ENCODE measurements at regions not wholly inside any gene's neighbourhood (a gene's known extent, or its start where the extent isn't known, plus 50 kb on each side); places are given as distances from the start of the nearest gene placed in this dataset.

DNA sequence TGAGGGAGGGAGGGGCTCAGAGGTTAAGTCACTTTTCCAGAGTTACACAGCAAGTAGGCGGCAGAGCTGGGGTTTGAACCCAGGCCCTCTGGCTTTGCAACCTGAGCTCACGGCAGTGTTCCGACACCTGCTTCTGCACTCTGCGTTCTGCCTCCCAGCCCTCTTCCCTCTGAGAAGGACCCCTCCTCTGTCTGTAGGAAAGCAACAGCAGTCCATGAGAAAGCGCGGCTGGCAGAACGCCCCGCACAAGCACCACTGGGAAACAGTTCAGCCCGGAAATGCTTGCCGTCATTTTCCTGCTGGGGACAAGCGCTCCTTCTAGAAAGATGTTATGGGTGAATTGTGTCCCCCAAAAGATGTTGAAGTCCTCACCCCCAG, 241.1 kb downstream of the NPHP4 start:
- ChIA-PET CTCF (interaction anchor here (1.2 to 2.1 kb wide), 3 partner anchors 13 to 224 kb away, joined by 4 to 12 read pairs (median 8); no protein-coding TSS in a partner anchor), POLR2A (no interaction called here)
- no peak overlapping the region for H3K4me3 Mint-ChIP-seq
- no peaks in the 10 kb centered on the region; the same call in 1 of the 2 replicates for H3K27me3 Mint-ChIP-seq (ENCODE audit: low read depth)
- no peaks in the 10 kb centered on the region for H3K36me3 Mint-ChIP-seq
- ATAC-seq (no peak), DNase-seq (ENCODE audit: low spot score) (no peak)
- TF ChIP-seq, protein P1, sequence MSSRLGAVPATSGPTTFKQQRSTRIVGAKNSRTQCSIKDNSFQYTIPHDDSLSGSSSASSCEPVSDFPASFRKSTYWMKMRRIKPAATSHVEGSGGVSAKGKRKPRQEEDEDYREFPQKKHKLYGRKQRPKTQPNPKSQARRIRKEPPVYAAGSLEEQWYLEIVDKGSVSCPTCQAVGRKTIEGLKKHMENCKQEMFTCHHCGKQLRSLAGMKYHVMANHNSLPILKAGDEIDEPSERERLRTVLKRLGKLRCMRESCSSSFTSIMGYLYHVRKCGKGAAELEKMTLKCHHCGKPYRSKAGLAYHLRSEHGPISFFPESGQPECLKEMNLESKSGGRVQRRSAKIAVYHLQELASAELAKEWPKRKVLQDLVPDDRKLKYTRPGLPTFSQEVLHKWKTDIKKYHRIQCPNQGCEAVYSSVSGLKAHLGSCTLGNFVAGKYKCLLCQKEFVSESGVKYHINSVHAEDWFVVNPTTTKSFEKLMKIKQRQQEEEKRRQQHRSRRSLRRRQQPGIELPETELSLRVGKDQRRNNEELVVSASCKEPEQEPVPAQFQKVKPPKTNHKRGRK (CRISPR knock-in tag; IDR thresholded peaks at IDR 0.05; ENCODE audit: borderline replicate concordance) = no peak
- TF ChIP-seq HMGA2 (CRISPR knock-in tag; IDR thresholded peaks at IDR 0.05) (no peak), SMAD4 (CRISPR knock-in tag; IDR thresholded peaks at IDR 0.05) (no peak), GRHL2 (CRISPR knock-in tag; IDR thresholded peaks at IDR 0.05; ENCODE audit: insufficient replicate concordance, severe bottlenecking) (no peak), NR1H2 (CRISPR knock-in tag; IDR thresholded peaks at IDR 0.05) (no peak), PRRX2 (CRISPR knock-in tag; IDR thresholded peaks at IDR 0.05) (no peak), RELA (CRISPR knock-in tag; IDR thresholded peaks at IDR 0.05; ENCODE audit: borderline replicate concordance) (no peak), FOXP1 (CRISPR knock-in tag; IDR thresholded peaks at IDR 0.05; ENCODE audit: borderline replicate concordance) (no peak)
- TF ChIP-seq, protein P2, sequence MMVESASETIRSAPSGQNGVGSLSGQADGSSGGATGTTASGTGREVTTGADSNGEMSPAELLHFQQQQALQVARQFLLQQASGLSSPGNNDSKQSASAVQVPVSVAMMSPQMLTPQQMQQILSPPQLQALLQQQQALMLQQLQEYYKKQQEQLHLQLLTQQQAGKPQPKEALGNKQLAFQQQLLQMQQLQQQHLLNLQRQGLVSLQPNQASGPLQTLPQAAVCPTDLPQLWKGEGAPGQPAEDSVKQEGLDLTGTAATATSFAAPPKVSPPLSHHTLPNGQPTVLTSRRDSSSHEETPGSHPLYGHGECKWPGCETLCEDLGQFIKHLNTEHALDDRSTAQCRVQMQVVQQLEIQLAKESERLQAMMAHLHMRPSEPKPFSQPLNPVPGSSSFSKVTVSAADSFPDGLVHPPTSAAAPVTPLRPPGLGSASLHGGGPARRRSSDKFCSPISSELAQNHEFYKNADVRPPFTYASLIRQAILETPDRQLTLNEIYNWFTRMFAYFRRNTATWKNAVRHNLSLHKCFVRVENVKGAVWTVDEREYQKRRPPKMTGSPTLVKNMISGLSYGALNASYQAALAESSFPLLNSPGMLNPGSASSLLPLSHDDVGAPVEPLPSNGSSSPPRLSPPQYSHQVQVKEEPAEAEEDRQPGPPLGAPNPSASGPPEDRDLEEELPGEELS (CRISPR knock-in tag; IDR thresholded peaks at IDR 0.05) = no peak
- TF ChIP-seq, protein P3, sequence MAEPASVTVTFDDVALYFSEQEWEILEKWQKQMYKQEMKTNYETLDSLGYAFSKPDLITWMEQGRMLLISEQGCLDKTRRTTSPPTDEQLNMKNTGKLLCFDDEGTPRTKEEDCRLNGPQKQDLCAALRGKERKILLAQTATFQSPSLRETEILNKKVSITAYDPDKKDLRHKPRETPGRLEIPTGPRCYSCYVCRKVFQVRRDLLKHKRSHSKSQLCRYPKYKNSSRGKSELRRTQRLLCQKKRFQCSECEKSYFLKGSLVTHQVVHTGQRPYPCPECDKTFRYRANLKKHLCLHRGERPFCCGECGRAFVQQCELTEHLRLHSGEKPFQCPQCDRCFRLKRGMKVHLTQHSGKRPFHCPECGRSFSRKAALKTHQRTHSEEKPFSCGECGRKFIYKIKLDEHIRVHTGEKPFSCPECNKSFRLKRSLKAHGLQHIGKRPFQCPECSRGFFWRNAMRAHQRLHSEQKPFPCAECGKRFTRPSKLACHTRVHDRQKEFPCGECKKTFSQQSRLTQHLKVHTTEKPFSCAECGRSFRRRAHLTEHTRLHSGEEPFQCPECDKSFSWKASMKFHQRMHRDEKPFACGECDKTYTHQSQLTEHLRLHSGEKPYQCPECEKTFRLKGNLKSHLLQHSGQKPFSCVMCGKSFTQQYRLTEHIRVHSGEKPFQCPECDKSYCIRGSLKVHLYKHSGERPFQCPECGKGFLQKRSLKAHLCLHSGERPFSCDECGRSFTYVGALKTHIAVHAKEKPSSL (CRISPR knock-in tag; conservative IDR thresholded peaks at IDR 0.05) = no peak
- TF ChIP-seq, protein P4, sequence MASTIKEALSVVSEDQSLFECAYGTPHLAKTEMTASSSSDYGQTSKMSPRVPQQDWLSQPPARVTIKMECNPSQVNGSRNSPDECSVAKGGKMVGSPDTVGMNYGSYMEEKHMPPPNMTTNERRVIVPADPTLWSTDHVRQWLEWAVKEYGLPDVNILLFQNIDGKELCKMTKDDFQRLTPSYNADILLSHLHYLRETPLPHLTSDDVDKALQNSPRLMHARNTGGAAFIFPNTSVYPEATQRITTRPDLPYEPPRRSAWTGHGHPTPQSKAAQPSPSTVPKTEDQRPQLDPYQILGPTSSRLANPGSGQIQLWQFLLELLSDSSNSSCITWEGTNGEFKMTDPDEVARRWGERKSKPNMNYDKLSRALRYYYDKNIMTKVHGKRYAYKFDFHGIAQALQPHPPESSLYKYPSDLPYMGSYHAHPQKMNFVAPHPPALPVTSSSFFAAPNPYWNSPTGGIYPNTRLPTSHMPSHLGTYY (CRISPR knock-in tag; IDR thresholded peaks at IDR 0.05) = no peak
- TF ChIP-seq, protein P5, sequence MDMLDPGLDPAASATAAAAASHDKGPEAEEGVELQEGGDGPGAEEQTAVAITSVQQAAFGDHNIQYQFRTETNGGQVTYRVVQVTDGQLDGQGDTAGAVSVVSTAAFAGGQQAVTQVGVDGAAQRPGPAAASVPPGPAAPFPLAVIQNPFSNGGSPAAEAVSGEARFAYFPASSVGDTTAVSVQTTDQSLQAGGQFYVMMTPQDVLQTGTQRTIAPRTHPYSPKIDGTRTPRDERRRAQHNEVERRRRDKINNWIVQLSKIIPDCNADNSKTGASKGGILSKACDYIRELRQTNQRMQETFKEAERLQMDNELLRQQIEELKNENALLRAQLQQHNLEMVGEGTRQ (CRISPR knock-in tag; IDR thresholded peaks at IDR 0.05) = no peak
- TF ChIP-seq, protein P6, sequence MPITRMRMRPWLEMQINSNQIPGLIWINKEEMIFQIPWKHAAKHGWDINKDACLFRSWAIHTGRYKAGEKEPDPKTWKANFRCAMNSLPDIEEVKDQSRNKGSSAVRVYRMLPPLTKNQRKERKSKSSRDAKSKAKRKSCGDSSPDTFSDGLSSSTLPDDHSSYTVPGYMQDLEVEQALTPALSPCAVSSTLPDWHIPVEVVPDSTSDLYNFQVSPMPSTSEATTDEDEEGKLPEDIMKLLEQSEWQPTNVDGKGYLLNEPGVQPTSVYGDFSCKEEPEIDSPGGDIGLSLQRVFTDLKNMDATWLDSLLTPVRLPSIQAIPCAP (CRISPR knock-in tag; IDR thresholded peaks at IDR 0.05) = no peak
- peaks cover 50% of the 10 kb centered on the region for H3K4me1 Mint-ChIP-seq
- H3K9me3 Mint-ChIP-seq = no peaks in the 10 kb centered on the region
- no peak overlapping the region for H3K27ac Mint-ChIP-seq

DNA sequence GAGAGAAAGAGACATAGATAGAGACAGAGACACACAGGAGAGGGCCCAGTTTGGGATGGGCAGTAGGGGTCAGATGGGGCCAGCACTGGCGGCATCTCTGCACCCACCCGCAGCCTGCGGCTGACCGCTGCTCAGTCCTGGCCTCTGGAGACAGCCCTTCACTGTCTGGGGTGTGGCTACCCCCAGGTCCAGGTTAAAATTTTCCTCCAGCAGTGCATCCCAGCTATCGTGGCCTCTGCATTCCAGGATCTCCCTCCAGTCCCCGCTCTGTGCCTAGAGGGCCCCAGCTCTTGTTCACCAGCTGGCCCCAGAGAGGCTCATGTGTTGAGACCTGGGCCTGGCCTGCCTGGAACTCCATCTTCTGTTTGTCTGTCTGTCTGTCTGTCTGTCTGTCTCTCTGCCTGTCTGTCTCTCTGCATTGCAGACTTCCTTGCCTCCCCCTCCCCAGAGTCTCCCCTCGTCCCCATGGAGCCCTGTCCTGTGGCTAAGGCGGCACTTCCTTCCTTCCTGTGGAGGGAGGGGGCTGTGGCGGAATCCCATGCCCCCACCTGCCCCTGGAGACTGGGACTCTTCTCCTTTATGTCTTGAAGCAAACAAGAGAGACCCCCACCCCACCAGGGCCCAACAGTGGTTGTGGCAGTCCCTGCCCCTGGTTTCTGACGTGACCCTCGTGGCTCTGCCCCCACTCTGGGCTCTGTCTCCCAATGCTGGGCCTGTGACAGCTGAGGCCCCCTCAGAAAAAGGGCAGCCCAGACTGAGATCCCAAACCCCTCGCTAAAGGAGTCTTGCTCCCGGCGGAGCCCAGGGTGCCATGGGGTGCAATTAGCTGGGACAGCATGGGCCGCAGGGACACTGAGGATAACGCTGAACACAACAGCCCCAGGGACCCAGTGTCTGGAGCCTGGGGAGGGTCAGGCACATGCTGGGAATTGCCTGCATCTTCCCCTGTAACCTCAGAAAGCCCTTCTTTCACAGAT, 241.8 kb downstream of the NPHP4 start:
- TF ChIP-seq FOXJ3 (CRISPR knock-in tag; IDR thresholded peaks at IDR 0.05; ENCODE audit: borderline replicate concordance) = no peak
- no peak for TF ChIP-seq TP53 (CRISPR knock-in tag; IDR thresholded peaks at IDR 0.05)
- no peak for TF ChIP-seq ZNF671 (CRISPR knock-in tag; IDR thresholded peaks at IDR 0.05)
- TF ChIP-seq, protein P4 (CRISPR knock-in tag; IDR thresholded peaks at IDR 0.05) = no peak
- TF ChIP-seq TEAD1 (CRISPR knock-in tag; IDR thresholded peaks at IDR 0.05) = no peak
- TF ChIP-seq NFE2L1 (CRISPR knock-in tag; IDR thresholded peaks at IDR 0.05) = no peak
- no peak for TF ChIP-seq NR2C2 (CRISPR knock-in tag; IDR thresholded peaks at IDR 0.05)
- TF ChIP-seq, protein P7, sequence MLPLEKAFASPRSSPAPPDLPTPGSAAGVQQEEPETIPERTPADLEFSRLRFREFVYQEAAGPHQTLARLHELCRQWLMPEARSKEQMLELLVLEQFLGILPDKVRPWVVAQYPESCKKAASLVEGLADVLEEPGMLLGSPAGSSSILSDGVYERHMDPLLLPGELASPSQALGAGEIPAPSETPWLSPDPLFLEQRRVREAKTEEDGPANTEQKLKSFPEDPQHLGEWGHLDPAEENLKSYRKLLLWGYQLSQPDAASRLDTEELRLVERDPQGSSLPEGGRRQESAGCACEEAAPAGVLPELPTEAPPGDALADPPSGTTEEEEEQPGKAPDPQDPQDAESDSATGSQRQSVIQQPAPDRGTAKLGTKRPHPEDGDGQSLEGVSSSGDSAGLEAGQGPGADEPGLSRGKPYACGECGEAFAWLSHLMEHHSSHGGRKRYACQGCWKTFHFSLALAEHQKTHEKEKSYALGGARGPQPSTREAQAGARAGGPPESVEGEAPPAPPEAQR (CRISPR knock-in tag; IDR thresholded peaks at IDR 0.05) = no peak
- TF ChIP-seq SMAD3 (CRISPR knock-in tag; IDR thresholded peaks at IDR 0.05; ENCODE audit: borderline replicate concordance) = no peak
- Mint-ChIP-seq H3K27ac (no peak overlapping the region), H3K36me3 (no peaks in the 10 kb centered on the region), H3K9me3 (no peaks in the 10 kb centered on the region), H3K27me3 (ENCODE audit: low read depth) (no peaks in the 10 kb centered on the region; the same call in 1 of the 2 replicates), H3K4me1 (peaks cover 51% of the 10 kb centered on the region), H3K4me3 (no peak overlapping the region)
- no peak for ATAC-seq
- DNase-seq (ENCODE audit: low spot score) = no peak
- ChIA-PET POLR2A (no interaction called here), CTCF (interaction anchor here (2.1 kb wide), 1 partner anchor 14 kb away, joined by 12 read pairs; no protein-coding TSS in a partner anchor)

All from WTC11 (cell line).